CD4-positive, alpha-beta T cell treated with Interleukin-17A for 4 hours (primary cell): ENCODE measurements at regions not wholly inside any gene's neighbourhood (a gene's known extent, or its start where the extent isn't known, plus 50 kb on each side); places are given as distances from the start of the nearest gene placed in this dataset.
A peak's percentile ranks its signal among the peaks of the same experiment; 100 is the strongest.

Experiments used
- DNase-seq: peaks from one replicate; pipeline ENCODE4 v3.0.0-alpha.2; 2020; ENCODE audit warnings: mixed read lengths

GRCh38 chr9:134228649-134229048, 64.3 kb upstream of the RNU6ATAC start:
- DNase-seq: no peak

GRCh38 chr9:134229466-134230091, 65.2 kb upstream of the RNU6ATAC start:
- DNase-seq: no peak

- DNase-seq: no peak
Observed at GRCh38 chr9:134230092-134230941, 66.0 kb upstream of the RNU6ATAC start.

GRCh38 chr9:134230942-134231325, 66.6 kb upstream of the RNU6ATAC start:
- DNase-seq: no peak

GRCh38 chr9:134231330-134231745, 67.0 kb upstream of the RNU6ATAC start:
- DNase-seq: no peak

- DNase-seq: no peak
Observed at GRCh38 chr9:134231767-134232166, 67.4 kb upstream of the RNU6ATAC start.

GRCh38 chr9:134233022-134233421, 68.7 kb upstream of the RNU6ATAC start:
- DNase-seq: no peak

GRCh38 chr9:134234001-134234660, 69.8 kb upstream of the RNU6ATAC start:
- DNase-seq: no peak

GRCh38 chr9:134234687-134235359, 70.5 kb upstream of the RNU6ATAC start:
- no peak for DNase-seq

GRCh38 chr9:134235366-134235765, 71.0 kb upstream of the RNU6ATAC start:
- DNase-seq: no peak

- no peak for DNase-seq
Observed at GRCh38 chr9:134236001-134236421, 71.6 kb upstream of the RNU6ATAC start.

GRCh38 chr9:134236935-134237629, 72.7 kb upstream of the RNU6ATAC start:
- DNase-seq: no peak

- DNase-seq: no peak
Observed at GRCh38 chr9:134237630-134238265, 73.4 kb upstream of the RNU6ATAC start.

GRCh38 chr9:134239130-134239903, 75.0 kb upstream of the RNU6ATAC start:
- no peak for DNase-seq

GRCh38 chr9:134239939-134240338, 75.6 kb upstream of the RNU6ATAC start:
- DNase-seq: no peak

GRCh38 chr9:134240361-134240760, 76.0 kb upstream of the RNU6ATAC start:
- DNase-seq: no peak

- DNase-seq: no peak
Observed at GRCh38 chr9:134242706-134243105, 78.3 kb upstream of the RNU6ATAC start.

GRCh38 chr9:134243778-134244467, 79.6 kb upstream of the RNU6ATAC start:
- DNase-seq: peak; percentile 45

GRCh38 chr9:134245179-134245578, 80.8 kb upstream of the RNU6ATAC start:
- no peak for DNase-seq

GRCh38 chr9:134247918-134248631, 78.2 kb upstream of the RXRA start:
- DNase-seq: no peak
